ENCODE measurements at regions not wholly inside any gene's neighbourhood (a gene's known extent, or its start where the extent isn't known, plus 50 kb on each side); places are given as distances from the start of the nearest gene placed in this dataset.
"Not testable (repeated sequence)": the region's sequence is repeated elsewhere in the genome, so short reads cannot be mapped to it uniquely, and the experiment has no call there.

DNA sequence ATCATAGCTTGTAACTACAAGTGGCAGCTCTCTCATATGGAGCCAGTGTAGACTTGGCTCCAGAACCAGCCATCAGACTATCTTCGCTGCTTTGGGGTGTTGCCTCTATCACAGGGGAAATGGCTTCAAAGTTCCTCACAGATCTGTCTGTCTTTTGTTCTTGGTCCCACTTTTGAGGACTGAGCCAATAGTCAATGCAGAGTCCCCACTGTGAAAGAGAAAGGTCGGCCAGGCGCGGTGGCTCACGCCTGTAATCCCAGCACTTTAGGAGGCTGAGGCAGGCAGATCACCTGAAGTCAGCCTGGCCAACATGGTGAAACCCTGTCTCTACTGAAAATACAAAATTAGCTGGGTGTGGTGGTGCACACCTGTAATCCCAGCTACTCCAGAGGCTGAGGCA, 86.9 kb upstream of the FZD7 start:
- not testable (repeated sequence) for DNase-seq

- no peak for DNase-seq
Observed at GRCh38 chr2:201947287-201947686, 86.4 kb upstream of the FZD7 start.

- peak; percentile 26 for DNase-seq
Observed at GRCh38 chr2:201949181-201949926, 84.3 kb upstream of the FZD7 start.

DNA sequence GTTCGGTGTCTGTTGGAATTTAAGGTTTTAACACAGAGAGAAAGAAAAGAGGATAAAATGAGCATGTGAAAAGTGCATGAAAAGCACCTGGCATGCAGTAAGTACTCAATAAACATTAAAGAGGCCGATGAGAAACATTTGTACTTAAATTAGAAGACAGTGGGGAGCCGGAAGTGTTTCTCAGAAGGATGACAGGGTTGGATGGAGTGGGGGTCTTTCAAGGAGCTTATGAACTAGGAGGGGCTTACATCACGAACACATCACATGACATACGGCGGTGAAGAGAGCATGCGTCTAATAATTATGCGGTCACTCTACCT, 83.8 kb upstream of the FZD7 start:
- no peak for DNase-seq

- peak; percentile 38 for DNase-seq
Observed at GRCh38 chr2:201950606-201951005, 83.0 kb upstream of the FZD7 start.

- DNase-seq = no peak
Observed at GRCh38 chr2:201952187-201952586, 81.5 kb upstream of the FZD7 start.

DNA sequence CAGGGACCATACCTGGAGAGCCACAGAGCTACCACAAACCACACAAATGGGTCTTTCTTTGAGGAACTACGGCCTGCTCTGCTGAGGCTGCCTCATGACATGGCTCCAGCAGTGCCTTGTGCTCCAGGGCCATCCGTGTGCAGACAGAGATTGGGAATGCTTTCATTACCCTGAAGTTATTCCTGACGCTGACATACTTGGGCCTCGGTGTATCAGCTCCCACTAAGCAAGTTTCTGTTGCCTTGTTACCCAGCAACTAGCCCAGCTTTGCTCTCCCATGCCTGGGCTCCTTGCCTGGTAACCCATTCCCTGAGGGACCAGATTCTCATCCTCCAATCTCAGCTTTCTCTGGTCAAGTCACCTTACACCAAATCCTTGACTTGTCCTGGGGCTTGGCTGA, 80.3 kb upstream of the FZD7 start:
- no peak for DNase-seq

GRCh38 chr2:201953880-201954279, 79.8 kb upstream of the FZD7 start:
- DNase-seq = no peak

GRCh38 chr2:201955231-201955630, 78.4 kb upstream of the FZD7 start:
- no peak for DNase-seq

GRCh38 chr2:201955702-201956141, 77.9 kb upstream of the FZD7 start:
- no peak for DNase-seq

GRCh38 chr2:201956361-201956760, 77.3 kb upstream of the FZD7 start:
- DNase-seq = no peak

- DNase-seq = no peak
Observed at GRCh38 chr2:201957091-201957490, 76.6 kb upstream of the FZD7 start.

DNA sequence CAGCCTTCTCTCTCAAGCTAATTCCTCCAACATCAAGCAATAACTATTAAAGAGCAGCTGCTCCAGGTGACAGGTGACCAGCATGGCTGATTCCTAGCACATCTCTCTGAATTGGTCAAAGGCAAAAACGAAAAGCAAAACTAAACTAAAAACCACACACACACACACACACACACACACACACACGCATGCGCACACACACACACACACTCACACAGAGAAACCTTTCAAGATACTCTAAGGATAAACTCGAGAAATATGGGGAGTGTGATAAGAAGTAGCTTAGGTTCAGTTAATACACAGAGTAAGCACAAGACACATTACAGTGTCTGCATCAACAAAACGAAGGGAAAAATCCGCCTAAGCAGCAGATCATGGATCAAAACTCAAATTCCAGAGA, 74.5 kb upstream of the FZD7 start:
- DNase-seq = no peak

GRCh38 chr2:201959626-201960025, 74.0 kb upstream of the FZD7 start:
- DNase-seq = no peak

- no peak for DNase-seq
Observed at GRCh38 chr2:201960305-201960704, 73.3 kb upstream of the FZD7 start.

DNA sequence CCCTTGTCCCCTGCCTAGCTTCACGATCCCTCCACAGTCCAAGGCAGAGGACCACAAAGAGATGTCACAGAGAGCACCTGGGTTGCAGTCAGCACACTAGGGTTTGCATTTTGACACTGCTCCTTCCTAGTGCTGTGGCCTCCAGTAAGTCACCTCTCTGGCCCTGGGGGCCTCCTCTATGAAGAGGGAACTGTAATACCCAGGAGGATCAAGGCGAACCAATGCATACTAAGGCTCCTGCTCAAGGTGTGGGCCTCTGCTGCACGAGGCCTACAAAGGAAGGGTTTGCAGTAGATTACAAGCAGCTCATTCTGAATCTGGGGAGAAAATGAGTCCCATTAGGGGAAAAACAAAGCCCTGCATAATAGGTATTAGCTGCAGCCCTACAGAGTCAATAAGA, 72.3 kb upstream of the FZD7 start:
- no peak for DNase-seq

- no peak for DNase-seq
Observed at GRCh38 chr2:201962774-201963562, 70.7 kb upstream of the FZD7 start.

DNA sequence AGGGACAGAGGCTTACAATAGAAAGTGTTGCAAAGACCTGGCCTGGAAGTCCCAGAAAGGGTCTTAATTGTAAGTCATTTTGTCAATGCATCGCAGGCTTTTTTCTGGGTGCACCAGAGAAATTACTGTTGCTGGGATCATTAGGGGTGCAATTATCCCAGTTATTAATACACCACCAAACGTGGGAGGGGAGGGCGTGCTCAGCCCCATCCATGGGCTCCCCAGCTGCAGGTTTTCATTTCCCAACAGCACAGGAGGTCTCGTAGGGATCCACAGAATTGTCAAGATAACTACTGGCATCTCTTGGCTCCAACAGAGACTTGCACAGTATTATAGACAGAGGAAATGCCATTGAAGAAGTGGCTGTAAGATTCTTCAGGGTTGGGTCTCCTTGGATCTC, 69.6 kb upstream of the FZD7 start:
- no peak for DNase-seq

DNA sequence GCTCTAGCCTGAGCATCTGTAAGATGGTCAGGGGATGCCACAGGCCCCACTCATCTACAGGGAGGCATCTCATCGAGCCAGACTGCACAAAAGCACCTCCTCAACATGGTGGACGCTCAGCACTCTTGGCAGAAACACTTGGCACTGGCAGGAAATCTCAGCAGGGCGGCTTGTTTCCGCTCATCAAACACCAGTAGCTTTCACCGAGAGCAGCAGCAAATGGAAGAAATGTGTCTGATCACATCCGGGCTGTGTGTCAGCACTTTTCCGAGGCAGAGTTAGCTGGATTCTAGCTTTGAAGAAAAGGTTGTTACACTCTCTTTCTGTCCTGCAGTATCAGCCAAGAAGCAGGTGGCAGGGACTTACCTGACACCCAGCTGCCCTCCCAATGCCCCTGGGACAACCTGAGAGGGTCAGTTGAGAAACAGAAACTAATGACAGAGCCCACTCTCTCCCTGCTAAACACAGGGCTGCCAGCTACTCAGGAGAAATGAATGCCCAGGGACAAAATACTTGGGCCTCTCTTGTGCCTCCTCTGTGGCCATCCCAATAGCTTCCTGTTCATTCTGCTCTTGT, 68.9 kb upstream of the FZD7 start:
- DNase-seq = no peak

- peak; percentile 21 for DNase-seq
Observed at GRCh38 chr2:201965550-201965949, 68.1 kb upstream of the FZD7 start.

- no peak for DNase-seq
Observed at GRCh38 chr2:201966691-201967438, 66.8 kb upstream of the FZD7 start.

DNA sequence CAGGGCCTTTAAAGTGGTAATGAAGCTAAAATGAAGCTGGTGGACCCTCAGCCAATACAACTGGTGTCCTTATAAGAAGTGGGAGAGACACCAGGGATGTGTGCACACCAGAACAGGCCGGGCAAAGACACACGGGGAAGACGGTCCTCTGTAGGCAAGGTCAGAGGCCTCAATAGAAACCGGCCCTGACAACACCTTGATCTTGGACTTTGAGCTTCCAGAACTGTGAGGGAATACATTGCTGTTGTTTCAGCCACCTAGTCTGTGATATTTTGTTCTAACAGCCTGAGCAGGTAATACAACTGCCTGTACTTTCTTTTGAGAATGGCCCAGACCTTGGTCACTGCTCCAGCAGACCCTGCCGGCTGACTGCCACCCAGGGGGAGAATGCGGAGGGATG, 65.6 kb upstream of the FZD7 start:
- DNase-seq = no peak

- DNase-seq = no peak
Observed at GRCh38 chr2:201968476-201968875, 65.2 kb upstream of the FZD7 start.

Measured in DMS53 (cell line).